Urothelium cell line (cell line): ENCODE measurements at regions not wholly inside any gene's neighbourhood (a gene's known extent, or its start where the extent isn't known, plus 50 kb on each side); places are given as distances from the start of the nearest gene placed in this dataset.

Experiments used
- DNase-seq: peaks from one replicate; pipeline ENCODE4 v3.0.0; 2011; ENCODE audit warnings: low spot score, mixed read lengths
- FAIRE-seq: peaks from 2 replicates; lab custom pipeline; 2011; peaks lifted over from hg19 to GRCh38; lab: Jason Lieb, UNC

- FAIRE-seq (no peak), DNase-seq (no peak)
These were observed 388.9 kb upstream of the LRRC4C start for GRCh38 chr11:41848349-41848748.

DNA sequence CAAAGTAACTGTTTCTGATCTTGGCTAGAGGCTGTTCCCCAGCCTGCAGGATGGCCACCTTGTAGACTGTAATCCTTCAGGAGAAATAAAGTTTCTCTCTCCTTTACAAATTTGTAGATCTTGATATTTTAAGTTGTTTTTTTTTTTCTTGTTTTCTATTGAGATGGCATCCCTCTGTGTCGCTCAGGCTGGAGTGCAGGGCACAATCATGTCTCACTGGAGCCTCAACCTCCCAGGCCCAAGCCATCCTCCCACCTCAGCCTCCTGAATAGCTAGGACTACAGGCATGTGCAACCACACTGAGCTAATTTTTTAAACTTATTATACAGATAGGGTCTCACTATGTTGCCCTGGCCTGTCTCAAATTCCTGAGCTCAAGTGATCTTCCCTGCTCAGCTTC is 389.8 kb upstream of the LRRC4C start:
- DNase-seq (no peak), FAIRE-seq (no peak)

DNA sequence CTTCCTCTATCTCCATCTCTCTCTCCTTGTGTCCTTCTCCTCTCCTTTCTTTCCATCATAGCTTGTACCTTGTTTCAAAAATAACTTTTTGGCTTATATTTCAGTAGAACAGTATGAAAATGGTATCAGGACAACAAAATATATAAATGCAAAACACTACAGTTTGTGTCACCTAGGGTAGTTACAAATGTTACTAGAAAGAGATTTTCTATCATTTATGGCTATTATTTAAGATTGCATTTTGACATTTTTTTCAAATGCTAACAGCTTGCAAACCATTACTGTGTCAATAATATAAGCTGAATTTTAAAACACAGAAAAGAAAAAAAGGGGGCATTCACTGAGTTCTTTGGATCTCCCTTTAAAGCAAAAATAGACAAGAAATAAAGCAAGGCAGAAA is 392.3 kb upstream of the LRRC4C start:
- DNase-seq = no peak
- no peak for FAIRE-seq

DNA sequence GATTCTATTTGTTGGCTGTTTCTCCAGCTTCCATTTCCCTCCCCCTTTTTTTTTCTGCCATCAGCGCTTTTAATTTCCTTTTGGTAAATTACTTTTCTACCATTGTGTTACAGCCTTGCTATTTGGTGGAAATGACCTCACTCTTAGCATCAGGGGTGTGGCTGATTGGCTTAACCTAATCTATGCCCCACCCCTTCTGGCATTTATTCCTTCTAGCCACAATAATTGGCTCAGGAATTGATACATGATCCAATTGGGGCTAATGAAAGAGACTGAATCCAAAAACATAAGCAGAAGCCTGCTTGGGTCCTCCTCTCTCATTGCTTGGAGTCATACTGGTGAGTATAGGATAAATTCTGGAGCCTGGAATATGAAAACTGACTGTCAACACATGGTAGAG is 402.4 kb upstream of the LRRC4C start:
- FAIRE-seq = no peak
- no peak for DNase-seq

DNA sequence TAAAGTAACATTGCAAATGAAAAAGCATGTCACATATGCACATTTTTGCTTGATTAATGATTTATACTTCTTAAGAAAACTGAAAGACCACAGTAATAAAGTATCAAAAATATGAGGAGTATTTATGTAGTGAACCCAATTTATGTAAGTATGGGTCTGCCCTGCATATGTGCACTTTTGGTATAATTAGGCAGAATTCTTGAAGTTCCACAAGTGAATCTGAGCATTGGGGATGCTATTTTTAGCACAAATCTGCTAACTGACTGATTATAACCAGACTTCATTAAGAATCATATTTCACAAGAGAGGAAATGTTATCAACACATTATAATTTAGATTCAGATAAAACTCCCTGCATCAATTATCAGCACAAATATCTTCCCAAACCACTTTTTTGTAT is 407.1 kb upstream of the LRRC4C start:
- DNase-seq = no peak
- no peak for FAIRE-seq

DNA sequence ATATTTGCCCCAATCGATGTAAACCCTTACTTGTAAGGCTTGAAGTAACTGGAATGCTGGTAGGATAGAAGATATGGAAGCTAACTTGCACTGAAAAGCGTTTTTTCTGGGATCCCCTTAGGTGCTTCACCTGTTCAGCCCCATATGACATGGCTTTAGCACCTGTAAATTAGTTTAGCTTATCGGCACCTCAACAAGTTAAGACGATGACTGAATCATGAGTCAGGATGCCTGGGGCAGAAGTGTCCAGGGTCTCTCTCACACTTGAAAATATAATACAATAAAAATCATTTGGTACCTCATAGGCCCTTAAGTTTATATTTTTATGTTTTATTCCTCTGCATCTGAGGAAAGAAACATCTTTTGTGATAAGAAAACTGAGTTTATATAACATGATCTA is 409.2 kb upstream of the LRRC4C start:
- FAIRE-seq (no peak), DNase-seq (no peak)

DNA sequence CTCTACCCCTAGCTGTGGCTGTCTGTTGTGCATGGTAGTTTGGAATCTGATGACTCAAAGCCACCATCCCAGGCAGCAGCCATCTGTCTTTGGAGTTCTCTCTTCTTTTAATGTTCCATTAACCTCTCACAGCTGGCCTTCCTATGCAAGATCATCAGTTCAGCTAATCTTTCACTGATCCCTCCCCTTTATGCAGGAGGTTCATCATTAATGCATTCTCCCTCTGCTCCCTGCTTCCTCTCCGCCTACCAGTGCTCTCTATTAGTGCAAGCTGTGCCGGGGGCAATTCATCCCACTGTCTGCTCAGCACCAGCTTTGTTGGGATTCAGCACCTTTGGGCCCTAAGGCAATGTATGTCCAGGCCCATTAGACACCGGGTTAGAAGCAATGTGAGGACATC is 413.0 kb upstream of the LRRC4C start:
- no peak for DNase-seq
- FAIRE-seq = no peak

DNA sequence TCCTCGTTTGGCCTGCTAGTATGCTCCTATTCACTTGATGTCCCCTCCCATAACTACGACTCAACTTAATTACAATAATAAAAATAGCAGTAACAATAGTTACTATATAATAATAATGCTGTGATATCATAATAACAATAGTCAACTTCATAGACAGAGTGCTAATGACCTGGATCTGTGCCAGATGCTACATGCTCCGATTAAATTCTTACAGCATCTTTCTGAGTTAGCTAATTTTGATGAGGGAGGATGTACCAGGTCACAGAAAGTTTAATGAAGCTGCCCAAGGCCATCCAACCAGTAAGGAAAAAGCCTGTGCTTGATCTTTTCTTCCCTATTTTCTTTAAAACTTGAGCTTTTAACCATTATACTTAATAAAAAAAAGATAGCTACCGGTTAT is 413.4 kb upstream of the LRRC4C start:
- FAIRE-seq = no peak
- no peak for DNase-seq

- DNase-seq = peak; percentile 6
These were observed 418.6 kb upstream of the LRRC4C start for GRCh38 chr11:41878095-41878494.

GRCh38 chr11:41879214-41879613 is 419.8 kb upstream of the LRRC4C start:
- DNase-seq (peak; percentile 43), FAIRE-seq (no peak)

More at GRCh38 chr11:41878095-41878494, 418.6 kb upstream of the LRRC4C start:
- FAIRE-seq = no peak

DNA sequence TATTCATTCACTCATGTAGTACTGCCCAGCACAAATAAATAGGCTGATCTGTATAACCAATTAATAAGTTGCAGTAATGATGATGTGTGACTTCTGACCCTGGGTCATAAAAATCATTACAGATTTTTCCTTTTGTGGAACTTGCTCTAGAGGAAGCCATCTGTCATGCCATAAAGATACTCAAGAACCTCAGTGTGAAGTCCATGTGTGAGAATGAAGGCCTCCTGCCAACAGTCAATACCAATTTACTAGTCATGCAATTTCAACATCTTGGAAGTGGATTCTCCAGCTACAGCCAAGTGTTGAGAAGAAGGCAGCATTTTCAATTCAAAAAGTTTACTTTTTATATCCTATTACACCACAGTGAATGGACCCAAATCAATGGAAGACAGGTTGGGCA is 435.6 kb upstream of the LRRC4C start:
- FAIRE-seq = no peak
- no peak for DNase-seq

- DNase-seq = no peak
- no peak for FAIRE-seq
These were observed 438.5 kb upstream of the LRRC4C start for GRCh38 chr11:41897991-41898390.

- DNase-seq = no peak
- no peak for FAIRE-seq
These were observed 458.4 kb upstream of the LRRC4C start for GRCh38 chr11:41917900-41918299.

GRCh38 chr11:41920374-41920773 is 460.9 kb upstream of the LRRC4C start:
- FAIRE-seq = no peak
- DNase-seq = no peak

DNA sequence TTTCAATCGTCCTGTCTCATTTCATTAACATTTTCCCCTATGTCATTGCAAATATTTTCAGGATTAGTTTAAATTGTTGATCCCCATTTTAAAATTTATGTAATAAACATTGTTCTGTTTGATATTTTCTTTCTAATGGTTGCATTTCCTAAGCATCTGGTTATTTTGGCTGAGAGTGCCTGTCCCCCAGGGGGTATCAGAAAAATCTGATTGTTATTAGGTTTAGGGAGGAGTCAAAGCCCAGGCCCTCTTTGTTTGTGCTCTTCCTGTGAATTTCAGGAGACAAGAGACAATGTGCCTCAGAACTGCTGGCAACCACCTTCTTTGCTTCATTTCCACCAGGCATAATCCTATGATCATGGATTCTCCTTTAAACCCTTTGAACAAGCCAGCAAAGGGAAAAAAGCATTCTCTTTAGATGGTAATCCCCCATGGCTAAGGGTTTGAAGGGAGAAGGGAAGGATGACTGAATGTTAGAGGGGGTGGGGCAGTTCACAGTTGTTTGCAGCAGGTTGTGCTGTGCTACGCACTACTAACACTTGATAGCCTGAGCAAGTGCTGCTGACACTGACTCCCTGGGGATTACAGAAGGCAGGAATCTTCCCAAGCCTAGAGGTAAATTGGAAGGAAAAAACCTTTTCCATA is 462.4 kb upstream of the LRRC4C start:
- DNase-seq (no peak), FAIRE-seq (no peak)

- FAIRE-seq (no peak), DNase-seq (no peak)
These were observed 466.9 kb upstream of the LRRC4C start for GRCh38 chr11:41926339-41926738.

- DNase-seq = no peak
- no peak for FAIRE-seq
These were observed 475.8 kb upstream of the LRRC4C start for GRCh38 chr11:41935241-41935640.

GRCh38 chr11:41935795-41936194 is 476.3 kb upstream of the LRRC4C start:
- FAIRE-seq = no peak

DNA sequence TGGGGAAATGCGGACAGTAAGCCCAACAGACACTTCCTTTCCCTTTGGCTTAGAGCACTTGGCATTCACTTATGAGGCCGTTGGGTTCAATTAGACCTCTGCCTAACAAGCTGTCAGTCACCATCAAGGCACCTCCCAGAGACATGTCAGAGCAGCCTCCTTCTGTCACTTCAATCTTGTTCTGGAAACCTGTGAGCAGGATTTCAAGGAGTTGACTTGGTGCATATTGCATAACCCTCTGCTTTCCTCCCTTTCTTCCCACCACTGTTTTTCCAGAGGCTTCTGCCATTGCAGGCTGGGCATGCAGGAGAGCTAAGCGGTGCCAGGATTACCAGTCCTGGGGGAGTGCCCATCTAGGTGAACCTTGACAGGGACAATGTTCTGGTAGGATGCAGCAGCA is 484.2 kb upstream of the LRRC4C start:
- DNase-seq (no peak), FAIRE-seq (no peak)

More at GRCh38 chr11:41935795-41936194, 476.3 kb upstream of the LRRC4C start:
- no peak for DNase-seq

DNA sequence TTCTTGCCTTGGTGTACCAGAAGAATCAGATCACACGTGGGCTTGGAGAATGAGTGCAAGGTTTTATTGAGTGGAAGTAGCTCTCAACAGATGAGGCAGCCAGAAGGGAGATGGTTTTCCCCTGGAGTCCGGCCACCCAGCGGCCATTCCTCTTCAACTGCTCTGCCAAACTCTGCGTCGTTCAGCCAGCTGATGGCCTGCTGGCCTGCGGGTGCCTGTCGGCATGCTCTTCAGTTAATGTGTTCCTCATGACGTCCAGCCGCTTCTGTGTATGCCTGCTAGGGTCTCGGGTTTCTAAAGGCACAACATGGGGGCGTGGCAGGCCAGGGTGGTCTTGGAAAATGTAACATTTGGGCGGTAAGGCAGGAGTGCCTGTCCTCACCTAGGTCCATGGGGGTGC is 487.9 kb upstream of the LRRC4C start:
- DNase-seq = no peak
- FAIRE-seq = no peak

GRCh38 chr11:41950470-41951143 is 491.2 kb upstream of the LRRC4C start:
- FAIRE-seq (no peak), DNase-seq (no peak)

DNA sequence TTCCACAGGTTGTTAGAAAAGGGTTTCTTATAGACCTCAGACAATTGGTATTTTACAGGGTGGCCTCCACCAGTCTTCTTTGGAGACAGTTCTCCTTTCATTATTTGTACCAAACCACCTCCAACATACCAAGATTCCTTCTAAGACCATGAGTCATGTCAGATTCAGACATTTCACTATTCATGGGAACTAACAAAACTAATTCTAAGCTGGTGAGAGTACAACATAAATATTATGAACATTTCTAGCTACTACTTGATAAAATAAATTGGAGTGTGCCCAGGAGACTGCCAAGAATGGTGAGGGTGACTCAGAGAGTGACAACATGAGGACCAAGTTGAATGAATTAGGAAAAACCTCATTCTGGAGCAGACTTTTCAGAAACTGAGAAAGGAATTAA is 494.6 kb upstream of the LRRC4C start:
- DNase-seq (peak; percentile 22), FAIRE-seq (no peak)

DNA sequence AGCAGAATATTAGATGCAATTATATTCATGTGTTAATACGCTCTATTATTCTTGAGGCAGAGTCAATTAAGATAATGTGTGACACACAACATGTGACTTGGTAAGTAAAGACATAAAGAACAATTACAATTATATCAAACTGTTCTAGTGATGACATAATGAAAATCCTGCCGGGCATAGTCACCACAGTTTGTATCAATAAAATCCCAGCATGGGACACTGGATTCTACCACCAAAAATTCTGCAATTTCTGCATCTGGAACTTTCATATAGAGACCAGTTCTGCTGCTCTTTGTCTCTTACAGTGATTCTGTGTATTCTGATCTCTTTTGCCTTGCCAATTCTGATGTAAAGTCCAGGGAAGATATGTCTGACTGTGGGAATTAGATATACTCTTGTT is 495.6 kb upstream of the LRRC4C start:
- DNase-seq (no peak), FAIRE-seq (no peak)
